Erythroblast (primary cell): ENCODE measurements at regions not wholly inside any gene's neighbourhood (a gene's known extent, or its start where the extent isn't known, plus 50 kb on each side); places are given as distances from the start of the nearest gene placed in this dataset.

Experiments used
- DNase-seq, 2 experiments: peaks; one replicate each; lab custom pipeline; 2025; lab: John Stamatoyannopoulos, UW
- GATA1 ChIP-seq: IDR thresholded peaks from 2 replicates; pipeline ENCODE4 v1.6.1; 2011; ENCODE audit warnings: low read depth, mild to moderate bottlenecking, control low read depth, low read length, moderate library complexity
- POLR2A ChIP-seq: IDR thresholded peaks from 2 replicates; pipeline ENCODE4 v1.6.1; 2011; ENCODE audit warnings: mild to moderate bottlenecking, low read length

- TF ChIP-seq POLR2A (no peak), GATA1 (no peak)
- DNase-seq, result no peak
Measured at GRCh38 chr5:74167206-74167929, 473.2 kb downstream of the ENC1 start.

GRCh38 chr5:74166064-74166463 is 474.5 kb downstream of the ENC1 start:
- TF ChIP-seq POLR2A, result no peak
- no peak for TF ChIP-seq GATA1
- no peak for DNase-seq

- DNase-seq, result no peak
- TF ChIP-seq GATA1, result no peak
- no peak for TF ChIP-seq POLR2A
Measured at GRCh38 chr5:74164725-74165235, 475.7 kb downstream of the ENC1 start.

GRCh38 chr5:74162524-74162923 is 478.0 kb downstream of the ENC1 start:
- DNase-seq, result no peak
- TF ChIP-seq GATA1, result no peak
- no peak for TF ChIP-seq POLR2A

GRCh38 chr5:74161170-74161569 is 479.4 kb downstream of the ENC1 start:
- TF ChIP-seq POLR2A, result no peak
- no peak for TF ChIP-seq GATA1
- DNase-seq, result no peak

GRCh38 chr5:74156728-74157383 is 483.7 kb downstream of the ENC1 start:
- TF ChIP-seq POLR2A, result no peak
- TF ChIP-seq GATA1, result no peak
- no peak for DNase-seq

- TF ChIP-seq POLR2A, result no peak
- TF ChIP-seq GATA1, result no peak
Measured at GRCh38 chr5:74155501-74155900, 485.0 kb downstream of the ENC1 start.

GRCh38 chr5:74154526-74154925 is 486.0 kb downstream of the ENC1 start:
- no peak for DNase-seq
- TF ChIP-seq POLR2A (no peak), GATA1 (no peak)

More at GRCh38 chr5:74155501-74155900, 485.0 kb downstream of the ENC1 start:
- no peak for DNase-seq

GRCh38 chr5:74153255-74153790 is 487.2 kb downstream of the ENC1 start:
- TF ChIP-seq POLR2A (no peak), GATA1 (no peak)
- no peak for DNase-seq

GRCh38 chr5:74152625-74153254 is 487.8 kb downstream of the ENC1 start:
- no peak for TF ChIP-seq GATA1
- TF ChIP-seq POLR2A, result no peak
- DNase-seq, result no peak

GRCh38 chr5:74152136-74152535 is 488.4 kb downstream of the ENC1 start:
- no peak for TF ChIP-seq GATA1
- no peak for TF ChIP-seq POLR2A
- DNase-seq, result no peak

- TF ChIP-seq GATA1 (no peak), POLR2A (no peak)
- no peak for DNase-seq
Measured at GRCh38 chr5:74149395-74149794, 491.1 kb downstream of the ENC1 start.

- TF ChIP-seq POLR2A (no peak), GATA1 (no peak)
- DNase-seq, result no peak
Measured at GRCh38 chr5:74148321-74148720, 492.2 kb downstream of the ENC1 start.

GRCh38 chr5:74146796-74147195 is 493.7 kb downstream of the ENC1 start:
- TF ChIP-seq POLR2A (no peak), GATA1 (no peak)

More at GRCh38 chr5:74146796-74147195, 493.7 kb downstream of the ENC1 start:
- DNase-seq, result no peak
